NB4 (cell line): ENCODE measurements at regions not wholly inside any gene's neighbourhood (a gene's known extent, or its start where the extent isn't known, plus 50 kb on each side); places are given as distances from the start of the nearest gene placed in this dataset.

Experiments used
- DNase-seq: peaks from one replicate; pipeline ENCODE4 v3.0.0; 2010; ENCODE audit warnings: low read depth
- H3K4me3 ChIP-seq: one replicate; pipeline ENCODE4 v1.5.1; 2011; ENCODE audit warnings: mild to moderate bottlenecking, low read depth, low read length, moderate library complexity
- CTCF ChIP-seq: IDR thresholded peaks from one replicate; pipeline ENCODE4 v1.5.1; 2012; ENCODE audit warnings: low read depth, low read length
- MAX ChIP-seq: IDR thresholded peaks from 2 replicates; pipeline ENCODE4 v1.6.1; 2011; ENCODE audit warnings: low read depth, low read length
- MYC ChIP-seq: IDR thresholded peaks from 2 replicates; pipeline ENCODE4 v1.6.1; 2011; ENCODE audit warnings: low read depth, low read length
- POLR2A ChIP-seq: IDR thresholded peaks from 2 replicates; pipeline ENCODE4 v1.6.1; 2011; ENCODE audit warnings: mild to moderate bottlenecking; ENCODE audit not compliant: insufficient read length; ENCODE audit errors: extremely low read depth

GRCh38 chr15:75100679-75101078 lies 77.3 kb downstream of the PPCDC start:
- no peak for DNase-seq
- TF ChIP-seq POLR2A: no peak
- no peak for TF ChIP-seq CTCF
- TF ChIP-seq MAX: no peak
- no peak for TF ChIP-seq MYC
- H3K4me3 ChIP-seq: no peak overlapping the region

GRCh38 chr15:75104804-75105557 lies 81.6 kb downstream of the PPCDC start:
- H3K4me3 ChIP-seq: no peak overlapping the region
- peak; percentile 91 for DNase-seq
- TF ChIP-seq MAX: peak; percentile 42; the same call in 1 of the 2 replicates
- TF ChIP-seq CTCF: no peak
- 0 out of 2 replicates have a peak, but pooled peaks have one; percentile 21 for TF ChIP-seq MYC
- no peak for TF ChIP-seq POLR2A

- H3K4me3 ChIP-seq: peak overlapping the region; percentile 37
- TF ChIP-seq MAX: no peak
- peak; percentile 66 for DNase-seq
Observed at GRCh38 chr15:75107516-75107907, 84.1 kb downstream of the PPCDC start.

- DNase-seq: peak; percentile 99
- H3K4me3 ChIP-seq: peak overlapping the region; percentile 37
- TF ChIP-seq MYC (peak; percentile 87), CTCF (no peak), MAX (peak; percentile 88)
Observed at GRCh38 chr15:75107908-75108838, 84.8 kb downstream of the PPCDC start.

- DNase-seq: peak; percentile 61
- TF ChIP-seq POLR2A: no peak
- TF ChIP-seq MAX: no peak
- no peak for TF ChIP-seq CTCF
- no peak for TF ChIP-seq MYC
- H3K4me3 ChIP-seq: no peak overlapping the region
Observed at GRCh38 chr15:75109021-75109735, 85.8 kb downstream of the PPCDC start.
